Mesothelial cell of epicardium (in vitro differentiated cells): ENCODE measurements at regions not wholly inside any gene's neighbourhood (a gene's known extent, or its start where the extent isn't known, plus 50 kb on each side); places are given as distances from the start of the nearest gene placed in this dataset.
A peak's percentile ranks its signal among the peaks of the same experiment; 100 is the strongest.

ENCODE experiments used
- DNase-seq, 2 experiments: peaks; one replicate each; pipeline ENCODE4 v3.0.0; 2021; ENCODE audit warnings: low spot score in 2 of 2; ENCODE audit not compliant: unreplicated experiment in 2 of 2
- H3K27ac Mint-ChIP-seq: 2 replicates; pipeline ENCODE4 v1.8.0; 2021; ENCODE audit warnings: mixed read lengths
- H3K27me3 Mint-ChIP-seq: 2 replicates; pipeline ENCODE4 v1.8.0; 2021; ENCODE audit warnings: low read depth, mixed read lengths
- H3K36me3 Mint-ChIP-seq: 2 replicates; pipeline ENCODE4 v1.8.0; 2021; ENCODE audit warnings: mixed read lengths
- H3K4me1 Mint-ChIP-seq: 2 replicates; pipeline ENCODE4 v1.8.0; 2021; ENCODE audit warnings: mixed read lengths
- H3K4me3 Mint-ChIP-seq: 2 replicates; pipeline ENCODE4 v1.8.0; 2021; ENCODE audit warnings: mild to moderate bottlenecking, moderate library complexity, mixed read lengths
- H3K9me3 Mint-ChIP-seq: 2 replicates; pipeline ENCODE4 v1.8.0; 2021; ENCODE audit warnings: mixed read lengths
- CTCF ChIP-seq: fragments of 200-600 bp; sonication (generic); IDR thresholded peaks from one replicate; pipeline ENCODE4 v1.5.0; 2021; ENCODE audit warnings: antibody characterized with exemption; ENCODE audit not compliant: unreplicated experiment

GRCh38 chrX:3232262-3232923 is 114.1 kb downstream of the MXRA5 start:
- DNase-seq: no peak
- Mint-ChIP-seq H3K4me1 (peaks cover 27% of the 10 kb centered on the region), H3K27ac (no peak overlapping the region), H3K36me3 (no peaks in the 10 kb centered on the region), H3K9me3 (no peaks in the 10 kb centered on the region), H3K27me3 (no peaks in the 10 kb centered on the region), H3K4me3 (no peak overlapping the region)
- TF ChIP-seq CTCF: no peak

- H3K27ac Mint-ChIP-seq: peak overlapping the region; percentile 78
- H3K4me3 Mint-ChIP-seq: no peak overlapping the region
- peaks cover 27% of the 10 kb centered on the region for H3K4me1 Mint-ChIP-seq
- H3K9me3 Mint-ChIP-seq: no peaks in the 10 kb centered on the region
- H3K27me3 Mint-ChIP-seq: no peaks in the 10 kb centered on the region
- H3K36me3 Mint-ChIP-seq: no peaks in the 10 kb centered on the region
- TF ChIP-seq CTCF: no peak
- DNase-seq: no peak
These were observed 114.7 kb downstream of the MXRA5 start for GRCh38 chrX:3231766-3232165.

- no peak for DNase-seq
- Mint-ChIP-seq H3K36me3 (no peaks in the 10 kb centered on the region), H3K27ac (peak overlapping the region; percentile 9), H3K4me1 (peaks cover 27% of the 10 kb centered on the region), H3K4me3 (no peak overlapping the region), H3K27me3 (no peaks in the 10 kb centered on the region), H3K9me3 (no peaks in the 10 kb centered on the region)
- TF ChIP-seq CTCF: no peak
These were observed 116.0 kb downstream of the MXRA5 start for GRCh38 chrX:3230496-3230895.

DNA sequence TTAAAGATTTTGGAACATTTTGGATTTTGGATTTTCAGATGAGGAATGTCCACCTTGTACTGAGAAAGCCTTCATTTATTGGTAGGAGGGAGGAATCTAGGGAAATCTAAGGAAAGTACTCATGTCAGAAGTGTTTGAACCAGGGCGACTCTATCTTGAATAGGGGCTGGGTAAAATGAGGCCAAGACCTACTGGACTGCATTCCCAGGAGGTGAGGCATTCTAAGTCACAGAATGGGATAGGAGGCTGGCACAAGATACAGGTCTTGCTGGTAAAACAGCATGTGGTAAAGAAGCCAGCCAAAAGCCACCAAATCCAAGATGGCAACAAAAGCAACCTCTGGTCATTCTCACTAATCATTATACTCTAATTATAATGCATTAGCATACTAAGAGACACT is 118.9 kb downstream of the MXRA5 start:
- Mint-ChIP-seq H3K36me3 (no peaks in the 10 kb centered on the region), H3K4me1 (peaks cover 19% of the 10 kb centered on the region), H3K9me3 (no peaks in the 10 kb centered on the region), H3K4me3 (no peak overlapping the region), H3K27ac (no peak overlapping the region), H3K27me3 (no peaks in the 10 kb centered on the region)
- TF ChIP-seq CTCF: no peak
- no peak for DNase-seq

DNA sequence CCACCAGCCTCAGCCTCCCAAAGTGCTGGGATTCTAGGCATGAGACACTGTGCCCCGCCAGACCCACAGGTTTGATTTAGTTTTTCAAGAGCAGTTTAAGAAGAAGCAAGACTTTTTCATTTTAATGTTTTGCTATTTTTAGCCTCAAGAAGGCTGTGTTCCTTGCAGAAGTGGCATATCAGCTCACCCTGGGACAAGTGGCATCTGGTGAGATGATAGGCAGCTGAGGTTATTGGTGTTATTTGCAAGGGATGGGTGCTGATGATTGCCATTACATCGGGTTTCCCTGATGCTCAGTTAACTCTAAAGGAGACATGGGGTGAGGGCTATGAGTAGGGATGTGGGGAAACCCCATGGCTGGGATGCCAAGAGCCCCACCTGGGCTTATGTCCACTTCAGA is 120.4 kb downstream of the MXRA5 start:
- H3K27me3 Mint-ChIP-seq: no peaks in the 10 kb centered on the region
- no peaks in the 10 kb centered on the region for H3K36me3 Mint-ChIP-seq
- H3K9me3 Mint-ChIP-seq: no peaks in the 10 kb centered on the region
- TF ChIP-seq CTCF: no peak
- DNase-seq: no peak
- no peak overlapping the region for H3K27ac Mint-ChIP-seq
- H3K4me1 Mint-ChIP-seq: peaks cover 13% of the 10 kb centered on the region
- no peak overlapping the region for H3K4me3 Mint-ChIP-seq

DNA sequence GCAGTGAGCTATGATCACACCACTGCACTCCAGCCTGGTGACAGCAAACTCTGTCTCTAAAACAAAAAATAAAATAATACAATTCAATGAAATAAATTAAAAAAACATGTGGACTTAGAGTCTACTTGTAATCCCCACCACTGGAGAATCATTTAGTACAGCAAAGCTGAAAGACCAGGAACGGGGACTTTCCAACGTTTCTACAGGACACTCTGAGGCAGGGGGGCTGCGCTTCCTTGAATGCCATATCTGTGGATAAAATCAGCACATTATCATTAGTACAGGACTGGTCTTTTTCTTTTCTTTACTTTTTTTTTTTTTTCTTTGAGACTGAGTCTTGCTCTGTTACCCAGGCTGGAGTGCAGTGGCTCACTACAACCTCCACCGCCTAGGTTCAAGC is 124.8 kb downstream of the MXRA5 start:
- Mint-ChIP-seq H3K4me1 (peaks cover 1% of the 10 kb centered on the region), H3K36me3 (no peaks in the 10 kb centered on the region), H3K27ac (no peak overlapping the region), H3K27me3 (peaks cover 5% of the 10 kb centered on the region), H3K4me3 (no peak overlapping the region), H3K9me3 (peaks cover 12% of the 10 kb centered on the region)
- TF ChIP-seq CTCF: no peak
- no peak for DNase-seq
